DLD1 (cell line): ENCODE measurements at regions not wholly inside any gene's neighbourhood (a gene's known extent, or its start where the extent isn't known, plus 50 kb on each side); places are given as distances from the start of the nearest gene placed in this dataset.

ENCODE experiments used
- in situ Hi-C: cut with HindIII; loops from 2 replicates; pipeline ENCODE4 v1.10.0; 2017; ENCODE audit warnings: low sequenced_read_pairs

GRCh38 chr11:27196203-27196897 is 155.7 kb downstream of the BBOX1 start:
- in situ Hi-C loops, result no loop called here

GRCh38 chr11:27195837-27196202 is 155.2 kb downstream of the BBOX1 start:
- in situ Hi-C loops, result no loop called here

GRCh38 chr11:27194976-27195375 is 154.4 kb downstream of the BBOX1 start:
- in situ Hi-C loops, result no loop called here

GRCh38 chr11:27193434-27194225 is 153.0 kb downstream of the BBOX1 start:
- in situ Hi-C loops, result no loop called here

- in situ Hi-C loops, result no loop called here
Measured at GRCh38 chr11:27192184-27192583, 151.6 kb downstream of the BBOX1 start.

- in situ Hi-C loops, result no loop called here
Measured at GRCh38 chr11:27191639-27192038, 151.0 kb downstream of the BBOX1 start.

- in situ Hi-C loops, result no loop called here
Measured at GRCh38 chr11:27188696-27189095, 148.1 kb downstream of the BBOX1 start.

GRCh38 chr11:27187848-27188621 is 147.4 kb downstream of the BBOX1 start:
- in situ Hi-C loops, result no loop called here

- in situ Hi-C loops, result no loop called here
Measured at GRCh38 chr11:27187075-27187847, 146.6 kb downstream of the BBOX1 start.

- in situ Hi-C loops, result no loop called here
Measured at GRCh38 chr11:27186580-27186979, 146.0 kb downstream of the BBOX1 start.

GRCh38 chr11:27184458-27185312 is 144.1 kb downstream of the BBOX1 start:
- in situ Hi-C loops, result no loop called here

GRCh38 chr11:27183672-27184457 is 143.2 kb downstream of the BBOX1 start:
- in situ Hi-C loops, result no loop called here

- in situ Hi-C loops, result no loop called here
Measured at GRCh38 chr11:27179334-27179733, 138.7 kb downstream of the BBOX1 start.

- in situ Hi-C loops, result no loop called here
Measured at GRCh38 chr11:27178859-27179258, 138.2 kb downstream of the BBOX1 start.
